ENCODE measurements at regions not wholly inside any gene's neighbourhood (a gene's known extent, or its start where the extent isn't known, plus 50 kb on each side); places are given as distances from the start of the nearest gene placed in this dataset.

GRCh38 chr5:97266576-97266975, 83.5 kb upstream of the RIOK2 start:
- TF ChIP-seq EZH2 (IDR thresholded peaks at IDR 0.05; ENCODE audit: insufficient read depth, low read length) (no peak), CTCF (IDR thresholded peaks at IDR 0.05; ENCODE audit: insufficient read depth, low read depth, low read length) (no peak)
